ENCODE measurements at regions not wholly inside any gene's neighbourhood (a gene's known extent, or its start where the extent isn't known, plus 50 kb on each side); places are given as distances from the start of the nearest gene placed in this dataset.

- DNase-seq (ENCODE audit: low read depth) = no peak
These were observed 360.2 kb upstream of the TSHZ3 start for GRCh38 chr19:31709476-31709875.

GRCh38 chr19:31715249-31715945 lies 366.2 kb upstream of the TSHZ3 start:
- no peak for DNase-seq (ENCODE audit: low read depth)

DNA sequence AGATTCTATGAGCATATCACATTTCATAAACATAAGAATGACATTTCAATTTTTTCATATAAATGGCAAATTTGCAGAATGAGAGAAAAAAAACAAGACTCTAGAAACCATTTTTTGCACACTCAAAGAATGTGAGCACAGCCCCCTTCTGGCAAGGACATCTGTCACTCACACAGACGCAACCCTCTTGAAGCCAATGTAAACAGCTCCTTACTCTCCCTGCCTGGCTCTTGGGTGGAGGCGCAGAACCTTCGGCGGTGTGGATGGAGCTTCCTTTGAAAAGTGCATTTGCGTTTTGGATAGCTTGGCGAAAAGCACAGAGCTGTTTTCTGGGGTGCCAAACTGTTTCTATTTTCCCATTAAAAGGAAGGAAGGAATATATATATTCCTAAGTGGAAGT lies 367.6 kb upstream of the TSHZ3 start:
- DNase-seq (ENCODE audit: low read depth) = no peak

- no peak for DNase-seq (ENCODE audit: low read depth)
These were observed 368.2 kb upstream of the TSHZ3 start for GRCh38 chr19:31717269-31717923.

GRCh38 chr19:31718032-31718431 lies 368.8 kb upstream of the TSHZ3 start:
- no peak for DNase-seq (ENCODE audit: low read depth)

- DNase-seq (ENCODE audit: low read depth) = no peak
These were observed 369.7 kb upstream of the TSHZ3 start for GRCh38 chr19:31718898-31719297.

- no peak for DNase-seq (ENCODE audit: low read depth)
These were observed 373.9 kb upstream of the TSHZ3 start for GRCh38 chr19:31723101-31723500.

DNA sequence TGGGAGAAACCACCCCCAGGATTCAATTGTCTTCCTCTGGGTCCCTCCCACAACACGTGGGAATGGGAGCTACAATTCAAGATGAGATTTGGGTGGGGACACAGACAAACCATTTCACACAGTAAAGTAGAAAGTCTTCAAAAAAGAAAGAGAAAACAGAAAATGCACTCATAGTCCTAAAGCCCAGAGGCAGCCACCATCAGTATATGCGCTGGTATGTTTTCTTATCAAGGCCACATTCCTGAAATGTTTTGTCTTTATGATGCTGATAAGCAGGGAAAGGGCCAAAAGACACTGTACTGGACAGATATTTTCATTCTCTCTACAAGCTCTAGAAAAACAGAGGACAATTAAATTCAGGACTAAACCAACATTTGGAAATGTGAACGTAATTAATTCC lies 375.8 kb upstream of the TSHZ3 start:
- DNase-seq (ENCODE audit: low read depth) = no peak

DNA sequence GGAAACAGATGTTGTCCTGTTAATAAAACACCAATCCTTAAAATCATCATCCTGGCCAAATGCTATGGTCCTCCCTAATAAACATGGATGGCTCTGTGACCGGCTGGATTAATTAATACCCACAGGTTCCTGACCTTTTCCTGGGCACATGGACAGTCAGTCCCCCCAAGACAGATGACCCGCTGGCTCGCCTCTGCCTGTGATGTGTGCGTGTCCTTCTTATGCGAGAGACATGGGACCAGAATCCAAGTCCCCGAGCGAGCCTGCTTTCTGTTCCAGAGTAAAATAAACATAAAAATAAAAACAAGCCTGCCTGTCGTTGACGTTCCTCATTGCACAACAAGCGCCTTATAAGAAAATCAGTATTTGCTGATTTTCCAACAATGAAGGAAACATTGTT lies 378.3 kb upstream of the TSHZ3 start:
- DNase-seq (ENCODE audit: low read depth) = no peak

GRCh38 chr19:31730270-31730669 lies 381.0 kb upstream of the TSHZ3 start:
- DNase-seq (ENCODE audit: low read depth) = no peak

DNA sequence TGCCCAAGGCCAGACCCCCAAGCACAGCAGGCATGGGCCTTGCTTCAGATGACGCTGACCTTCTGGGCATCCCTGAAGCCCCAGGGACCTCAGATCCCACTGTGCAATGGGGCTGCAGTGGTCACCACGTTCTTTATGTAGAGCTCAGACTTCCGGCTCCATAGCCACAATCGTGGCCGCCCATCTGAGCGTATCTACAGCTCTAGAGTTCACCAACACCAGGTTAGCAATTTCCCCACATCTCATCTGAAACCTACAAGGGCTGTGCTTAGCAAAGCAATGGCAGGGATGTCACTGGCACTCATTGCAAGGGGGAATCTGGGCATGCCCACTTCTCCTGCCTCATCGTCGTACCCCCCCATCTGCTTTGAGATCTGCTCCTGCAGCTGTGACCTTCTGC lies 384.4 kb upstream of the TSHZ3 start:
- no peak for DNase-seq (ENCODE audit: low read depth)

DNA sequence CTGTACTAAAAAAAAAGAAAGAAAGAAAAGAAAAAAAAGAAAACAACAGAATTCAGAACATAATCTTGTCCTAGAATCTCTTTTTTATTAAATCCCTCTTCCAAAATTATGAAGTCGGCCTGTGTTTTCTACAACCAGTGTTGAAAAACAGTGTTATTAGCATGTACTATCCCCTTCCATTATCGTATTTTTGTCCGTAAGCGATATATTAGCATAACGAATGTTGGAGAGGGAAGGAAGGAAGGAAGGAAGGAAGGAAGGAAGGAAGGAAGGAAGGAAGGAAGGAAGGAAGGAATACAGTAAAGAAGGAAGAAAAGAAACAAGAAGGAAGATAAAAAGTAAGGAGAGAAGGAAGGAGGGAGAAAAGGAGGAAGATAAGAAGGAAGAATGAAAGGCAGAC lies 393.0 kb upstream of the TSHZ3 start:
- DNase-seq (ENCODE audit: low read depth) = no peak

GRCh38 chr19:31745731-31746130 lies 396.5 kb upstream of the TSHZ3 start:
- DNase-seq (ENCODE audit: low read depth) = no peak

- DNase-seq (ENCODE audit: low read depth) = no peak
These were observed 400.0 kb upstream of the TSHZ3 start for GRCh38 chr19:31749231-31749630.

GRCh38 chr19:31759359-31759758 lies 410.1 kb upstream of the TSHZ3 start:
- no peak for DNase-seq (ENCODE audit: low read depth)

GRCh38 chr19:31761281-31761913 lies 412.2 kb upstream of the TSHZ3 start:
- DNase-seq (ENCODE audit: low read depth) = no peak

- DNase-seq (ENCODE audit: low read depth) = no peak
These were observed 421.0 kb upstream of the TSHZ3 start for GRCh38 chr19:31770223-31770622.

DNA sequence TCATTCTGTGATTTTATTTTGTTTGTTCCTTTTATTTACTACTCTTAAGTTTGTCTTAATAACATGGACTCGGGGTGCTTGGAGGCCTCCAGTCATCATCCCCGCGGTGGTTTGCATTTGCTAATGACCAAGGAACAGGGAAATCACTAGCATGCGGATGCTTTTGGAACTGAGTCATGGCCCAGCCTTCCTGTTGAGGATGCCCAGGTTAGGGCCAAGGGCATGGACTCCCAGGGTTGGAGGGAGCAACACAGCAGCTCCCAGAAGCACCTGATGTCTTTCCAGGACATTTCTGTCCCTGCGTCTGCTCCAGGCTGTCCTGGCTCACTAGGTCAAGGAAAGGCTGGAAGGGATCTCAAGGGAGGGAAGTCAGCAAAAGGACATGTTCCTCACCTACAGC lies 423.7 kb upstream of the TSHZ3 start:
- no peak for DNase-seq (ENCODE audit: low read depth)

GRCh38 chr19:31781542-31781941 lies 432.3 kb upstream of the TSHZ3 start:
- DNase-seq (ENCODE audit: low read depth) = no peak

GRCh38 chr19:31783592-31783991 lies 434.4 kb upstream of the TSHZ3 start:
- DNase-seq (ENCODE audit: low read depth) = no peak

DNA sequence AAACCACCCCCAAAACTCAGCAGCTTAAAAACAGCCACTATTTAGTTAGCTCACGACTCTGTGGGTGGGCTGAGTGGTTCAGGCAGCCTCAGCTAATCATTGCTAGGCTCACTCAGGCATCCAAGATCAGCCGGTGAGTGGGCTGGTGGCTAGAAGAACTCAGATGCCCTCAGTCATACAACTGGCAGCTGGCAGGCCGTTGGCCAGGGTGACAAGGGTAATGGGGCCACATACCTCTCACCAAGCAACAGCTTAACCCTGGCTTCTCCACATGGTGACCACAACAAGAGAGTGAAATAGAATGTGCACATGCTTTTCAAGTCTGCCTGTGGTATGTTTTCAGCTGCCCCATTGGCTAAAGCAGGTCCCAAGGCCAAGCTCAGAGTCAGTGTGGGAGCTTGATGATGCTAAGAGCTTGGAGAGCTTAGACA lies 435.4 kb upstream of the TSHZ3 start:
- no peak for DNase-seq (ENCODE audit: low read depth)

GRCh38 chr19:31801611-31802010 lies 452.4 kb upstream of the TSHZ3 start:
- no peak for DNase-seq (ENCODE audit: low read depth)

DNA sequence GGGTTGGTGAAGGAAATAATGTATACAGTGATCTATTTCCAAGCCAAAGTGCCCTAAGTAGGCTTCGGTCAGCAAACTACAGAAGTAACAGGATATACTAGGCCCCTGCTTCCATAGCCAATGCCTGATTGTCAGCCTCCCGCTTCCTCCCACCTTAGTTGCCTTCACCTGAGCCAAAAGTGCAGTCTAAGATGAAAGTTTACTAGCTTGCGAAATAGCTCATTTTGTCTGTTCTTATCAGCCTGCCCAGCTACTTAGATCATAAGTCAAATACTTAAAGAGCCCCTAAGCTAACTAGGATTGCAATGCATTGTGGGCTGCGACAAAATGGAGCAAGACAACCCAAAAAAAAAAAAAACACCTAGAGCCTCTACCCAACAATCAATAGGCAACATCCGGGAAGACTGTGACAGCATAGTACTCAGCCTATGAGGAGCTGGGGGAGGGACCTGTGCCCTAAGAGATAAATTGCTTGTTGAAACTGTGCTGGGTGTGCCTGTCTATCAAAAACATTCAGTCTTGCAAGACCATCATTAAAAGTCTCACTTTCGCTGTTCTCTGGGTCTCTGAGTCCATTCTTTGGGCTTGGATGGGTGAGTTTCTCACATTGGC lies 454.7 kb upstream of the TSHZ3 start:
- no peak for DNase-seq (ENCODE audit: low read depth)
